ENCODE measurements at regions not wholly inside any gene's neighbourhood (a gene's known extent, or its start where the extent isn't known, plus 50 kb on each side); places are given as distances from the start of the nearest gene placed in this dataset.
A peak's percentile ranks its signal among the peaks of the same experiment; 100 is the strongest.

GRCh38 chr14:36083317-36083716, 93.2 kb downstream of the PTCSC3 start:
- no peak for DNase-seq (ENCODE audit: low spot score)

GRCh38 chr14:36078080-36078479, 98.4 kb downstream of the PTCSC3 start:
- no peak for DNase-seq (ENCODE audit: low spot score)

GRCh38 chr14:36076197-36076596, 100.3 kb downstream of the PTCSC3 start:
- DNase-seq (ENCODE audit: low spot score): no peak

- no peak for DNase-seq (ENCODE audit: low spot score)
Measured at GRCh38 chr14:36075203-36075602, 101.3 kb downstream of the PTCSC3 start.

- no peak for DNase-seq (ENCODE audit: low spot score)
Measured at GRCh38 chr14:36070720-36071043, 105.8 kb downstream of the PTCSC3 start.

- DNase-seq (ENCODE audit: low spot score): peak; percentile 73
Measured at GRCh38 chr14:36070031-36070719, 106.3 kb downstream of the PTCSC3 start.

GRCh38 chr14:36069535-36069900, 107.0 kb downstream of the PTCSC3 start:
- peak; percentile 56 for DNase-seq (ENCODE audit: low spot score)

GRCh38 chr14:36068777-36069534, 107.6 kb downstream of the PTCSC3 start:
- DNase-seq (ENCODE audit: low spot score): no peak

GRCh38 chr14:36067428-36068187, 108.9 kb downstream of the PTCSC3 start:
- DNase-seq (ENCODE audit: low spot score): no peak

- DNase-seq (ENCODE audit: low spot score): no peak
Measured at GRCh38 chr14:36066636-36067035, 109.9 kb downstream of the PTCSC3 start.

- no peak for DNase-seq (ENCODE audit: low spot score)
Measured at GRCh38 chr14:36065831-36066230, 110.7 kb downstream of the PTCSC3 start.

GRCh38 chr14:36059531-36059930, 117.0 kb downstream of the PTCSC3 start:
- no peak for DNase-seq (ENCODE audit: low spot score)

GRCh38 chr14:36057452-36058116, 118.9 kb downstream of the PTCSC3 start:
- no peak for DNase-seq (ENCODE audit: low spot score)

- DNase-seq (ENCODE audit: low spot score): no peak
Measured at GRCh38 chr14:36056845-36057244, 119.7 kb downstream of the PTCSC3 start.

GRCh38 chr14:36055681-36056225, 120.8 kb downstream of the PTCSC3 start:
- no peak for DNase-seq (ENCODE audit: low spot score)

- no peak for DNase-seq (ENCODE audit: low spot score)
Measured at GRCh38 chr14:36055052-36055378, 121.5 kb downstream of the PTCSC3 start.

GRCh38 chr14:36054353-36055051, 122.0 kb downstream of the PTCSC3 start:
- no peak for DNase-seq (ENCODE audit: low spot score)

GRCh38 chr14:36052681-36053080, 123.8 kb downstream of the PTCSC3 start:
- no peak for DNase-seq (ENCODE audit: low spot score)

GRCh38 chr14:36052063-36052462, 124.5 kb downstream of the PTCSC3 start:
- no peak for DNase-seq (ENCODE audit: low spot score)

GRCh38 chr14:36048667-36049066, 127.9 kb downstream of the PTCSC3 start:
- no peak for DNase-seq (ENCODE audit: low spot score)

GRCh38 chr14:36047912-36048311, 128.6 kb downstream of the PTCSC3 start:
- DNase-seq (ENCODE audit: low spot score): no peak

- no peak for DNase-seq (ENCODE audit: low spot score)
Measured at GRCh38 chr14:36035675-36036074, 140.8 kb downstream of the PTCSC3 start.

All from mucosa of gallbladder (tissue), 1 donor.